GM10266 (cell line): ENCODE measurements at regions not wholly inside any gene's neighbourhood (a gene's known extent, or its start where the extent isn't known, plus 50 kb on each side); places are given as distances from the start of the nearest gene placed in this dataset.

Experiments
- DNase-seq: peaks from one replicate; pipeline ENCODE4 v3.0.0; 2012; ENCODE audit errors: extremely low spot score
- TF ChIP-seq, protein P1 (sequence below): IDR thresholded peaks from 2 replicates; pipeline ENCODE4 v1.5.1; 2012; ENCODE audit warnings: mild to moderate bottlenecking, low read depth; ENCODE audit not compliant: control insufficient read depth, insufficient read depth; ENCODE audit errors: missing control alignments

DNA sequence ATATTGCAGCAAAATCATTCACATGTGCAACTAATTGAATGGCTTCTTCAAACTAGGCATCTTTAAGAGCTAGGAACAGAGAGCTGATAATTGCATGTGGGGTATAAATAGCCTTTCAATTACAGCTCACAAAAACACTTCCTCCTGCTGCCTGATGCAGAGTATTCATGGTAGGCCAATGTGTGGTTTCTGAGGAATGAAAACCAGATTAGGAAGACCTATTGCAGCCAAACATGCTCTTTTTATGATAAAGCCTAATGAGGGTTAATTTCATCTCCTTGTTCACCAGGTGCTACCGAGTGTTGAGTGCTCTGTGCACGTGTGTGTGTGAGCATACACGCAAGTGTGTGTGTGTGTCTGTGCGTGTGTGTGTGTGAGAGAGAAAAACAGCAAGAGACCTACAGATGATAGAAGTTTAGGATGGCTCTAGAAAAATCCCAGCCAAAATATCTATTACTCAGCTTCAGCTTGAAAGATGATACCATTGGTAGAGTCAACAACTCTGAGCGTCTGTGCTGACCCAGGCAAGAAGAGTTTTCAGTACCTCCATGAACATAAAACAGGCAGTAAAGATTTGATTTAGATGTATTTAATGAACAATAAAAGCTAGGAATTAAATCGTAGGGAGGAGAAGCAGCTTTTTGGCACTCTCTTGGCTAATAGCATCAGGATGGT is 448.5 kb upstream of the ANKRD30A start:
- no peak for DNase-seq
- TF ChIP-seq, protein P1, sequence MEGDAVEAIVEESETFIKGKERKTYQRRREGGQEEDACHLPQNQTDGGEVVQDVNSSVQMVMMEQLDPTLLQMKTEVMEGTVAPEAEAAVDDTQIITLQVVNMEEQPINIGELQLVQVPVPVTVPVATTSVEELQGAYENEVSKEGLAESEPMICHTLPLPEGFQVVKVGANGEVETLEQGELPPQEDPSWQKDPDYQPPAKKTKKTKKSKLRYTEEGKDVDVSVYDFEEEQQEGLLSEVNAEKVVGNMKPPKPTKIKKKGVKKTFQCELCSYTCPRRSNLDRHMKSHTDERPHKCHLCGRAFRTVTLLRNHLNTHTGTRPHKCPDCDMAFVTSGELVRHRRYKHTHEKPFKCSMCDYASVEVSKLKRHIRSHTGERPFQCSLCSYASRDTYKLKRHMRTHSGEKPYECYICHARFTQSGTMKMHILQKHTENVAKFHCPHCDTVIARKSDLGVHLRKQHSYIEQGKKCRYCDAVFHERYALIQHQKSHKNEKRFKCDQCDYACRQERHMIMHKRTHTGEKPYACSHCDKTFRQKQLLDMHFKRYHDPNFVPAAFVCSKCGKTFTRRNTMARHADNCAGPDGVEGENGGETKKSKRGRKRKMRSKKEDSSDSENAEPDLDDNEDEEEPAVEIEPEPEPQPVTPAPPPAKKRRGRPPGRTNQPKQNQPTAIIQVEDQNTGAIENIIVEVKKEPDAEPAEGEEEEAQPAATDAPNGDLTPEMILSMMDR, result no peak

DNA sequence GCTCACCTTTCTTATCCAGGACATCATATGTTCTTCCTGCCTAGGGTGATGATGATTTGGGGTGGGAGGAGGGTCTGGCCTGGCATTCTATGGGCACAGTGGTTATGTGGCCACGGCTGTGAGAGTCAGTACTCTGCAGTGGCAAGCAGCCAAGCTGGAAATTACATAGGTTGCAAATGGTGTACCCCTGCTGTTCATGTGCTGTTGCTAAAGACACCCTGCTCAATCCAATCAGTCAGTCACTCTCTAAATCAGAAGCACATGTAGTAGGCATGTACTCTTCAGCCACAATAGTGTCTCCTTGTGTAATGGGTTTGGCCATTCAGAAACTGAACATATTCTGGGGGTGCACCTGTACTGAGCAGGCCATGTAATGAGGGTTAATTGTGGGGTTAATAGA is 449.1 kb upstream of the ANKRD30A start:
- DNase-seq, result no peak
- TF ChIP-seq, protein P1, result no peak

DNA sequence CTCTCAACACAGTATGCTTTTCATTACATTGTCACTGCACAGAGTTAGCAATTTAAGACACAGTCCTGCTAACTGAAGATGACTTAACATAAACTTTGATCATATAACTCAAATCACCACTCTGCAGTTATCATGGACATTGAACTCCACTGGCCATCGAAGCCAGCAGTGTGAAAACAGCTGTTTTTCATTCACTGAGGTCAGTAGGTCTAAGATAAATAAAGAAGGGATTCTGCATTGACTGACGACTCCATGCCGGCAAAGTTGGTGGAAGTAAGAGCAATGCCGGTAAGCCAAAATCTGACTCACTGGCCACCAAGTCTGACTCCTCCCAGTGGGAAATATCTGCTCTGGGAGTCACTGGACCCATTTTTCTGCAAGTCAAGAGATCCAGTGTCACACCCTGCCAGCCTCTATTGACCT is 449.9 kb upstream of the ANKRD30A start:
- no peak for DNase-seq
- TF ChIP-seq, protein P1, result no peak

DNA sequence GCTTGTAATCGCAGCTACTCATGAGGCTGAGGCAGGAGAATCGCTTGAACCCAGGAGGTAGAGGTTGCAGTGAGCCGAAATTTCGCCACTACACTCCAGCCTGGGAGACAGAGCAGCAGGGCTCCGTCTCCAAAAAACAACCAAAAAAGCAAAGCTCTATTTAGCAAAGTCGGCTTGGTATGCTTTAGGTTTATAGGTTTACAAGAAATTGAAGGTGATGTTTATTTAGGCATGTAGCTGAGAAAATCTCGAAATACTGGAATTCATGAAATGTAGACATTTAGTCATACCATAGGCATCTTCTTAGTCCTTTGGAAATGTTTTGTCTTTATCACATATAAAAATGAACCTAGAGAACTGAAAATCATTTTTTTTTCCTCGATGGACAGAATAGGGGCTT is 453.8 kb upstream of the ANKRD30A start:
- DNase-seq, result no peak
- TF ChIP-seq, protein P1, result no peak

DNA sequence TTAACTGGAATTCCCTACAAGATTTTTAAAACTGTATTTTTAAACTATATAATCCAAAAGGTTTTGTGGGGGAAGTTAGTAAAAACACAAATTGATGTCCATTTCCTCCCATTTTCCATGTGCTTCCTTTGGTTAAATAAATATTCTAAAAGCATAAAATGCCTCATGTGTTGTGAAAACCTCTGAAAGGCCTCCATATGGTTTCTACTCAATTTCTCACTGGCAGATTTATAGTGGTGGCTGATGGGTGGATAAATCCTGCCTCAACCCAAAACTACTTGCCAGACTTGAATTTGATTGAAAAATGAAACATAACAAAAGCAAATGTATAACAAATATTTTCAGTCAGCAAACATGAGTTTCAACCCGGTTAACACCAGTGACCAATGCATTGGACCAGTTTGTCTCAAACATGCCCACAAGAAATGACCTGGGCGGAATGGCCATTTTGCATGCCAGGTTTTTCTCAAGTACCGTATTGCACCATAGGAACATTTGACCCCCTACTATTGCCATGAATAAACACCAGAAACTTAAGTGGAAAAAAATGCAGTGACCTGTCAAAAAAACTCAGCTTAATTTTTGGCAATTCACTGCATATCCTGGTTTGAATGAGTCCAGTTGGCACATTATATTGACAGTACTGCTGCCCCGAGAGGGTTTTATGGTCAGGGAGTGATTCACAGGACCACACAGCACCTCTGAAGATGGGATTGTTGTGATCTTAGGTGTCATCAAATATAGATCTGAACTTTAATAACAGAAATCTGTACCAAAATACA is 454.6 kb upstream of the ANKRD30A start:
- DNase-seq, result no peak
- TF ChIP-seq, protein P1, result no peak

DNA sequence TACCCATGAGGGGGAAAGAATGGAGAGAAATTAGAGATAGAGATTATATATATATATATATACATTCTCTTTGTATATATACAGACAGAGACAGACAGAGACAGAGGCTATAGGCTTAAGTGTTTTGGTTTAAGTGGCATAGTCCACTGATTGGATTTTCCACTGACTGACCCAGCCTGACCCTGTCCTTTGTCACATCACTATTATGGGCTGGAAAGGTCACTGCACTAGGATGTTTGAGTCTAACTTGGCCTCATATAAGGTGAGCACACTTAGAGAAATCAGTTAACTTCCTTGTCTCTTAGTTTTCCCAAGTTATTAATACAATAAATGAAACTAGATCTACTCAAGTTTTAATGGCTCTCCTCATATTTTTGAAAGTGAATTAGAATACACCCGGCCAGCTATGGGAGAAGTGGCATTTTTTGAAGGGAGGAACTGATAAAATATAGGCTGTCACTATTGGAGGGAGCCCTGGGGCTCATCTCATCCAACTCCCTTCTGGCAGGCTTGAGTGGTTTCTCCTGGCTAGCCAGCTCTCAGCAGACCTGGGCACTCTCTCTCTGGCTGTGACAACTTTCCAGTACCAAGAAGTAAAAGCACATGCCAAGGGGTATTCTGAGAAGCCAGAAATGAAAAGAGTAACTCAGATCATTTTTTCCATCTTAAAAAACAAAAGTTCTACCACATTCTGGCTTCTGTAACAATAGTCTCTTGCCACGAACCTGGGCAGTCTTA is 455.6 kb upstream of the ANKRD30A start:
- TF ChIP-seq, protein P1, result no peak
- DNase-seq, result no peak

DNA sequence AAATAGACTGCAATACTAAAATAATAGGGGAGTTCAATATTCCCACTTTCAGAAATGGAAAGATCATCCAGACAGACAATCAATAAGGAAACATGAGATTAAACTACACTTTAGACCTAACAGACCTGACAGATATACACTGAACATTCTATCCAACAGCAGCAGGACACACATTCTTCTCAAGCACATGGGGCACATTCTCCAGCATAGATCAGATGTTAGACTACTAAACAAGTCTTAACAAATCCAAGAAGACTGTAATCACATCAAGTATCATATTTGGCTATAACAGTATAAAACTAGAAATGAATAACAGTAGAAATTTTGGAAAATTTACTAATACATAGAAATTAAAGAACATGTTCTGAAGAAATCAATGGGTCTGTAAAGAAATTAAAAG is 458.9 kb upstream of the ANKRD30A start:
- DNase-seq, result no peak
- TF ChIP-seq, protein P1, result no peak
